HPDE6-E6E7 (cell line): ENCODE measurements at regions not wholly inside any gene's neighbourhood (a gene's known extent, or its start where the extent isn't known, plus 50 kb on each side); places are given as distances from the start of the nearest gene placed in this dataset.

Experiments
- DNase-seq: peaks from one replicate; pipeline ENCODE4 v3.0.0; 2011; ENCODE audit warnings: missing footprints; ENCODE audit errors: extremely low spot score

GRCh38 chr20:10990625-10991382 lies 317.0 kb upstream of the JAG1 start:
- no peak for DNase-seq

DNA sequence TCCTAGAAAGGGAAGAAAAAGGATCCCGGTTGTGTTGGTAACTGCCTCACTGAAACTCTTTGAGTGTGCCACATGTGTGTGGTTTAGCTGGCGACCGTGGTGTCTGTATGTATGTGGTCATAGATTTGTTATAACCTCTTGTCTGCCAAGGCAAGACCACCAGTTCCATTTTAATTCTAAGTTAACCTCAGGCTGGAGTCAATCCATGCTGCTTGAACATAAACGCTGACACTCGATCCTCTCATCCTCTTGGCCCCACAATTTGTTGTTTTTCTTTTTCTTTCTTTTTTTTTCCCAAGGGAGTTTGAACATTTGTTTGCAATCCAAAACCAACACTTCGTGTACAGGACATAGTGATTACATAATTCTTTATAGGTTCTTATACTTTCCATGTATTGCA lies 318.9 kb upstream of the JAG1 start:
- DNase-seq: no peak

DNA sequence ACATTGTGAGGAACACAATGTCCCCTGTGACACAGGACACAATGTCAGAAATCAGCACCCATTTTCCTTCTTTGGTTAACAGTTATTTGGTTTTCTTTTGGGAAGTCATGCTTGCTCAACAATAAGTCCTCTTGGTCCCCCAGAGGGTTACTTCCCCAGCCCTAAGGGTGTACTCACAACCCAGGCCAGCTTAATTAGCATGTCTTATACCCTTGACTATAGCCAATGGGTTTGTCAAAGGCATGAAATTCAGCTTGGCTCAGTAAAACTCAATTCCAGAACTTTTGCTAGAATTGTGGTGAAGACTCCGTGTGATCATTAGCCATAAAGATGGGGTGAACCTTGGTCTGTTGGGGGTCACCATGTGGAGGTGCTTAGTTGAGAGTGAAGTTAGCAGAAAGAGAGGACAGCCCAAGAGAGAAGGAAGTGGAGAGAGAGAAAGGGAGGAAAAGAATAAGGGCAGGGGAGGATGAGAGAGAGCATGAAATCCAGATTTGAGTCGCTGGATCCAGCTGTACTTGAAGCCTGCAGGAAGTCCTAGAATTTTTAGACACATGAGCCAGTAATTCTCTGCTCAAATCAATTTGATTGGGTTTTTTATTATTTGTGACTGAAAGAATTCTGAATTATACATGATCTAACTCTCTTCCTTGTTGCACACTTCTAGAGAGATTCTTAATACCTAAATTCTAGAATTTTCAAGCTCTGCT lies 321.3 kb upstream of the JAG1 start:
- no peak for DNase-seq

GRCh38 chr20:10998476-10998875 lies 324.7 kb upstream of the JAG1 start:
- DNase-seq: no peak

- DNase-seq: no peak
Measured at GRCh38 chr20:11000416-11000815, 326.6 kb upstream of the JAG1 start.

DNA sequence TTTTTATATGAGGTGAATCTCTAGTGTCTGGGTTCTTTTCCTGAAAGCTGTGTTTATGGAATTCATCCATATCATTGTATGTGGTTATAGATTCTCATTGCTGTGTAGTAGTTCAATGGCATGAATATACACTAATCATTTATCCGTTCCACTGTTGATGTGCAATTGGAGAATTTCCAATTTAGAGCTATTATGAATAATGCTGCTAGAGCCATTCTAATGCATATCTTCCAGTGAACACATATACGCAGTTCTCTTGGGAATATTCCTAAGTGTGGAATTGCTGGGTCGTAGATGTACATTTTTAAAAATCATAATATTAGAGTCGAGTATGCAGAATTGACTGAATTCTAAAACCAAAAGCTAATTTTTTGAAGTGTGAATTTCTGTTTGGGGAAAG lies 327.5 kb upstream of the JAG1 start:
- no peak for DNase-seq

DNA sequence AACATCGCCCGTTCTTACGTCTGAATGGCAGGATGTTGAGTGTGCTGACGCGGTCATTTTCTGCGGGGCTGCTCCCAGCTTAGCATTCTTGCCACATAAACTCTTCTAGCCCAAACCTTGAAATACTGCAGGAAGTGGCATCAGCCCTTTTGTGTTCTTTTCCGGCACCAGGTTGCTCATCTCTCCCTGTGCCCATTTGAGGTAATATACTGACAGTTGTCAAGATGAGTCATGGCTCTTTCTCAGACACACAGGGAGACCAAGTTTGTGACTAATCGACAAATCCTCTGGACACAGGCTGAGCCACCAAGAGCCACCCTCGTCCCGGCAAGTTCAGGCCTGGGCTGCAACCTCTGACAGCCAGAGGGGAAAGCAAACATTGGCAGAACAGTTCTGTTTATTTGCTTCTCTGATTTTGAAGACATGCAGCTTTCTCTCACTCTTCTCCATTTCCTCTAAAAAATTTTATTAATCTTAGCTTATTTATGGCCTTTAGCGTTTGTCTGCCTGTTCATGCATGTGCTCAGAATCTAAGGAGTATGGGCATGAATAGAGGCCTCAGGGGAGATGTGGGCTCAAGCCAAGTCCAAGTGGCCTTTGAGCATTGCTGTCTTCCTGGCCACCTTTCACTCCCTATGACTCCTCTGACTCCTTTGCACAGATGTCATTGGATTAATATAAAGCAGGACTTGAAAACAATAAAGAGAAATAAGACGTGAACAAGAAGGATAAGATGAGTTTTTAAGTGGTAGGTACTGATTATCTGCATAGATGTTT lies 328.2 kb upstream of the JAG1 start:
- peak; percentile 100 for DNase-seq

- no peak for DNase-seq
Measured at GRCh38 chr20:11003341-11003740, 329.5 kb upstream of the JAG1 start.

- DNase-seq: no peak
Measured at GRCh38 chr20:11008444-11009033, 334.7 kb upstream of the JAG1 start.

- no peak for DNase-seq
Measured at GRCh38 chr20:11011653-11012052, 337.9 kb upstream of the JAG1 start.

DNA sequence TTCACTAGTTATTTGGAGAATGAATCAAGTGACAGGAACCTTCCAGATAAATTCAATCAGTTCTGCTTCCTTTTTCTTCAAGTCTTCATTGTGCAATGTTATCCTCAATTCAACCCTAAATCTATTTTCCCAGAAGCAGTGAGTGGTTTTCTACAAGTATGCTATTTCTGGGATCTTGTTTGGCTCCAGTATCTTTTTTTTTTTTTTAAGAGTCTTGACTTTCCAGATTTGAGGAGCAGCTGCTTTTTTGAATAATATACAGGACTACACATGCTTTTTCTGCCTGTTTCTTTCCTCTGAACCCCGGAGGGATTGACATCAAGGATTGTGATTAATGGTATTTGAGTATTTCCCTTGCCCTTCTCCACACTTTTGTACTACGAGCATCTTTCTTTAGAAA lies 339.2 kb upstream of the JAG1 start:
- no peak for DNase-seq

DNA sequence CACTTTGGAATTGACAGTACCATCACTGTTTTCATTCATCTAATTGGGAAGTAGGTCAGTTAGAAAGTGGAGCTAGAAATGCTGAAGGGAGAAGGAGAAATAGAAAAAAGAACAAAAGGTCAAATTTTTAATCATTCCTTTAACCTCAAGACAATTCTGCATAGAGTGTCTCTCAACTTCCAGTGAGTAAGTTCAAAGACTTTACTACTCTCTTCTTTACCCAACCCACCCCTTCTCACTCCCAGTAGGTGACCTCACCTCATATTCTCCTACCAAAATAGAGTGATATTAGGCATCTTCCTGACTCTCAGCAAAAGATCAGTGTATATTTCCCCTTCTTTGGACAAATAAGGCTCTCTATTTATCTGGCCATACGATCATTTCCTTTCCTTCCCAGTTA lies 340.0 kb upstream of the JAG1 start:
- no peak for DNase-seq

- no peak for DNase-seq
Measured at GRCh38 chr20:11015440-11015839, 341.6 kb upstream of the JAG1 start.

- DNase-seq: no peak
Measured at GRCh38 chr20:11017446-11017845, 343.6 kb upstream of the JAG1 start.

DNA sequence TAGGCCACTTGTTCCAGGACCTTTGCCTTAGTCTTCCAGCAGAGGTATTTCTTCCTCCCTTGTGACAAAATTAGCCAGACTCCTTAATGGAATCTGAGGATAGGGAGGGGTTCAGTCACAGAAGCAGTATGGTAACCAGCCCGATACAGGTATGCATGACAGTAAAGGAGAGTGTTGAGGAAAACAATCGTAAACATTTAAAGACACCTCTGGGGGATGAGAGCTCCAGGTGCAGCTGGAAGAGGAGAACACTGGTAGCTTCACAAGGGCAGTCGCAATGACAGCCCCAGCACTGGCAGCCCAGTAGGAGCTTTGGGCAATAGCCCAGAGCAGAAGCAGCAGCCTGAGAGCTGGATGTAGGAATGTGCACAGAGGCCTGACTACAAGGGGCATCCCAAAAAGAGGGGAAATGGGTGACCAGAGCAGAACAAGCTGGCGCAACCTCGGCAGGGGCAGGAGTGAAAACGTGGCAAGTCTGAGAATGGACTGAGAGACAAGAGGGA lies 344.9 kb upstream of the JAG1 start:
- DNase-seq: no peak

GRCh38 chr20:11020712-11021111 lies 346.9 kb upstream of the JAG1 start:
- DNase-seq: no peak

DNA sequence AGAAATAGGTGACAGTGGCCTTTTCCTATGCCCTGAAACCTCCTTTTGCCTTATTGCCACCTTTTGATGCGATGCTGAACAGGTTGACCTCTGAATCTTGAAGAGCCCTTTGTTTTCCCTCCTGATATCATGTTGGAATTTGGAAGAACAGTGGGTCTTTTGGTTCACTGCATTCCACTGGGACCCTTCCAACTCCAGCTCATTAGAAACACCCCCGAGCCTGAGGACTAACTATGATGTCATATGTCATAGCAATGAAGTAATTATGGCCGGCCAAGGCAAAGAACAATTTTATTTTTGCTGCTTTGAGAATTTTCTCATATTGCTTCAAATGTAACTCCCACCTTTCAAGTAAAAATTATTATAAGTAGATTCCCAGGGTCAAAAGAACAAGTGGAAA lies 353.4 kb upstream of the JAG1 start:
- no peak for DNase-seq

DNA sequence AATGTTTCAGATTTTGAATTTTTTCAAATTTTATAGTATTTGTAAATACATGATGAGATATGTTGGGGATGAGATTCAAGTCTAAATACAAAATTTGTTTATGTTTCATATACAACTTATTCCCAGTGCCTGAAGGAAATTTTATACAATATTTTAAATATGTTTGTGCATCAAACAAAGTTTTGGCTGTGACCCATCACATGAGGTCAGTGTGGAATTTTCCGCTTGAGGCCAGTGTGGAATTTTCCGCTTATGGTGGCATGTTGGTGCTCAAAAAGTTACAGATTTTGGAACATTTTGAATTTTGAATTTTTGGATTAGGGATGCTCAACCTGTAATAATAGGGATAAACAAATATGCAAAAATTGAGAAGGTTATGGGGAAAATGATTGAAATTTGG lies 356.6 kb upstream of the JAG1 start:
- DNase-seq: no peak

GRCh38 chr20:11031300-11031699 lies 357.5 kb upstream of the JAG1 start:
- no peak for DNase-seq

DNA sequence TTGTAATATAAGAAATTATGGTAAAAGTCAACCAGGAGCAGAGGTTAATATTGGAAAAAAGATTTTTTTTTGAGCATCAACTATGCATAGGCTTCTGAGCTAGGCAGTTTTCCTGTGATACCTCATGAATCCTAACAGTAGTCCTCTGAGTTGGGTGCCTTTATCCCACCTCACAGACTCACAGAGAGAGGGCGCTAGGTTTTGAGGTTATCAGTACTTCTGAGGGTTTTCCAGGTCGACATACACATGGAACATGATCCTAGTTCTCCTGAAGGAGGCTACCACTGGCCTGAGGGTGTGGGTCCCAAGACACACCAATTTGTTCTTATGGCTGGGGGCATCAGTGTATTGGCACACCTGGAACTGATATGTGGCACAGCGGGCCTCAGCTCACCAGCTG lies 358.8 kb upstream of the JAG1 start:
- no peak for DNase-seq

DNA sequence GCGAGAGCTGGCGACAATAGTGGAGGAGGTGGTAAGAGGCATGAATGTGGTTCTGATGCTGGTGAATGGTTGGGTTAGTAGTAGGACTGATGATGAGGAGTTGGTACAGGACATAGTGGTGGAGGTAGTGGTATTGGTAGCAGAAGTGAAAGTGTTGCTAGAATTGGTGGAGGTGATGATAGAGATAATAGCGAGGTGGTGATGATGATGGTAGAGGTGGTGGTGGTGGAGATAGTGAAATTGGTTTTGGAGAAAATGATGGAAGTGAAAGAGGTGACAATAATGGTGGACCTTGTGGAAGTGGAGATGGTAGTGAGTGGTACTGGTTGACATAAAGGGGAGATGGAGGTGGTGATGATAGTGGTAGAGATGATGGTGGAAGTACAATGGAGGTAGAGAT lies 360.2 kb upstream of the JAG1 start:
- no peak for DNase-seq

- no peak for DNase-seq
Measured at GRCh38 chr20:11035211-11035610, 361.4 kb upstream of the JAG1 start.
